Naive thymus-derived CD4-positive, alpha-beta T cell (primary cell): ENCODE measurements at regions not wholly inside any gene's neighbourhood (a gene's known extent, or its start where the extent isn't known, plus 50 kb on each side); places are given as distances from the start of the nearest gene placed in this dataset.

Experiments used
- ATAC-seq: fragments of 150-1000 bp; cut with Tn5 transposase; 2 replicates; pipeline ENCODE4 v1.10.0; 2021; ENCODE audit warnings: mild to moderate bottlenecking, moderate library complexity
- CTCF ChIA-PET: fragments of 350-600 bp; sonication (Branson Sonifier 250); formaldehyde crosslinking; loops from one replicate; lab custom pipeline; 2021; ENCODE audit warnings: antibody characterized with exemption; lab: Charles Lee
- POLR2A ChIA-PET: fragments of 350-600 bp; sonication (Branson Sonifier 250); formaldehyde crosslinking; loops from one replicate; lab custom pipeline; 2021; ENCODE audit warnings: antibody characterized with exemption, inconsistent platforms; lab: Charles Lee
- DNase-seq, 9 donors: peaks; one replicate each; pipeline versions ENCODE4 v3.0.0 to v3.0.0-alpha.2; 2020 to 2022; ENCODE audit warnings: mixed read lengths in 1 of 9
- H3K27ac ChIP-seq: one replicate; pipeline ENCODE4 v1.7.0; 2013; ENCODE audit warnings: mild to moderate bottlenecking, low read depth, low read length, moderate library complexity
- H3K27me3 ChIP-seq, 2 donors: one replicate each; pipeline ENCODE4 v1.7.0; 2013; ENCODE audit warnings: low read length in 2 of 2, mild to moderate bottlenecking in 2 of 2, moderate library complexity in 2 of 2; ENCODE audit not compliant: control insufficient read depth in 2 of 2, insufficient read depth in 2 of 2
- H3K36me3 ChIP-seq, 3 experiments: 1 replicate in 2 of 3; 2 replicates in 1 of 3; pipeline ENCODE4 v1.7.0; 2013; ENCODE audit warnings: low read length in 3 of 3, mild to moderate bottlenecking in 3 of 3, moderate library complexity in 1 of 3; ENCODE audit not compliant: insufficient read depth in 3 of 3, control insufficient read depth in 2 of 3
- H3K4me1 ChIP-seq, 2 donors: one replicate each; pipeline ENCODE4 v1.7.0; 2013; ENCODE audit warnings: low read length in 2 of 2, mild to moderate bottlenecking in 2 of 2, moderate library complexity in 1 of 2; ENCODE audit not compliant: control insufficient read depth in 2 of 2, insufficient read depth in 2 of 2
- H3K4me3 ChIP-seq: 2 replicates; pipeline ENCODE4 v1.7.0; 2013; ENCODE audit warnings: mild to moderate bottlenecking, low read length
- H3K9me3 ChIP-seq, 3 experiments: 1 replicate in 2 of 3; 2 replicates in 1 of 3; pipeline ENCODE4 v1.7.0; 2013; ENCODE audit warnings: low read length in 3 of 3; ENCODE audit not compliant: control insufficient read depth in 2 of 3
- H3K27ac Mint-ChIP-seq, 9 donors: one replicate each; pipeline ENCODE4 v1.8.0; 2020 to 2022; ENCODE audit warnings: mixed read lengths in 9 of 9, mild to moderate bottlenecking in 8 of 9, moderate library complexity in 5 of 9, inconsistent platforms in 2 of 9
- H3K27me3 Mint-ChIP-seq, 5 donors: one replicate each; pipeline ENCODE4 v1.8.0; 2021 to 2022; ENCODE audit warnings: mixed read lengths in 5 of 5, mild to moderate bottlenecking in 1 of 5
- H3K36me3 Mint-ChIP-seq, 5 donors: one replicate each; pipeline ENCODE4 v1.8.0; 2020 to 2022; ENCODE audit warnings: mixed read lengths in 5 of 5, mild to moderate bottlenecking in 3 of 5, inconsistent platforms in 1 of 5
- H3K4me1 Mint-ChIP-seq, 7 donors: one replicate each; pipeline ENCODE4 v1.8.0; 2020 to 2022; ENCODE audit warnings: mixed read lengths in 7 of 7, mild to moderate bottlenecking in 3 of 7, inconsistent platforms in 1 of 7
- H3K4me3 Mint-ChIP-seq, 10 donors: one replicate each; pipeline ENCODE4 v1.8.0; 2020 to 2022; ENCODE audit warnings: mild to moderate bottlenecking in 10 of 10, mixed read lengths in 10 of 10, moderate library complexity in 6 of 10, inconsistent platforms in 2 of 10
- H3K9me3 Mint-ChIP-seq, 11 donors: one replicate each; pipeline ENCODE4 v1.8.0; 2020 to 2022; ENCODE audit warnings: mixed read lengths in 11 of 11, mild to moderate bottlenecking in 4 of 11, inconsistent platforms in 1 of 11, moderate library complexity in 1 of 11
- intact Hi-C, 2 donors: fragments of 100-400 bp; cut with micrococcal nuclease; formaldehyde crosslinking; loops; one replicate each; pipeline ENCODE4 v1.15.1; 2023

DNA sequence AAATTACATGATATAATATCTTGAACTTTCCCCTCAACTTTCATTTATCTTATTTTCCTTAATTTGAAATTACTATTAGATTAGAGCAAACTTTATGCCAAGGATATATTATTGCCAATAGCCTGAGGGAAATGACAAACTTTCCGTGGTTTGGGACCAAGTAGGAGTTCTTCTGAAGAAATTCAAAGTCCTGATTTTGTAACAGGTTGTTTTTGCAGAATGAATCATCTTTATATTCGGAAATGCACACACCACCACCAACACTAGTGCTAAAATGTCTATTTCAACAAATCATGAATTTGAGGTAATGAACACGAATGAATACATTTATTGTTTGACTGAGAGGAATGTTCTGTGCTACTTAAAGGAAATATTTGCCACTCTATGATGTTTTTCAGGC lies 226.7 kb downstream of the GRIA2 start:
- H3K27me3 Mint-ChIP-seq: no peaks in the 10 kb centered on the region
- Histone ChIP-seq H3K4me3 (no peak overlapping the region), H3K27ac (no peak overlapping the region), H3K9me3 (peaks cover 0 to 6% (median 0%) of the 10 kb centered on the region in 3 experiments), H3K4me1 (no peaks in the 10 kb centered on the region), H3K36me3 (no peaks in the 10 kb centered on the region), H3K27me3 (no peaks in the 10 kb centered on the region)
- ATAC-seq (no peak), DNase-seq (no peak)
- H3K36me3 Mint-ChIP-seq: no peaks in the 10 kb centered on the region
- intact Hi-C loops: no loop called here
- CTCF ChIA-PET: no interaction called here
- H3K4me3 Mint-ChIP-seq: no peak overlapping the region
- no peaks in the 10 kb centered on the region for H3K4me1 Mint-ChIP-seq
- H3K27ac Mint-ChIP-seq: no peak overlapping the region
- POLR2A ChIA-PET: no interaction called here
- peaks cover 0 to 6% (median 0%) of the 10 kb centered on the region in 11 donors for H3K9me3 Mint-ChIP-seq

- Histone ChIP-seq H3K9me3 (peaks cover 0 to 6% (median 0%) of the 10 kb centered on the region in 3 experiments), H3K27ac (no peak overlapping the region), H3K36me3 (no peaks in the 10 kb centered on the region), H3K27me3 (no peaks in the 10 kb centered on the region), H3K4me3 (no peak overlapping the region), H3K4me1 (no peaks in the 10 kb centered on the region)
- CTCF ChIA-PET: interaction anchor here (0.6 kb wide), 1 partner anchor 41 kb away, joined by 3 read pairs; no protein-coding TSS in a partner anchor
- Mint-ChIP-seq H3K4me1 (no peaks in the 10 kb centered on the region), H3K36me3 (no peaks in the 10 kb centered on the region), H3K27me3 (no peaks in the 10 kb centered on the region), H3K27ac (no peak overlapping the region), H3K9me3 (peaks cover 0 to 6% (median 0%) of the 10 kb centered on the region in 11 donors), H3K4me3 (no peak overlapping the region)
- POLR2A ChIA-PET: no interaction called here
- ATAC-seq (no peak), DNase-seq (no peak)
- intact Hi-C loops: no loop called here
Observed at GRCh38 chr4:157444014-157444413, 223.5 kb downstream of the GRIA2 start.

GRCh38 chr4:157443537-157443936 lies 223.0 kb downstream of the GRIA2 start:
- H3K4me1 ChIP-seq: no peaks in the 10 kb centered on the region
- peaks cover 0 to 6% (median 0%) of the 10 kb centered on the region in 3 experiments for H3K9me3 ChIP-seq
- ATAC-seq (no peak), DNase-seq (no peak)
- no peak overlapping the region for H3K4me3 ChIP-seq
- no peaks in the 10 kb centered on the region for H3K27me3 ChIP-seq
- Mint-ChIP-seq H3K4me1 (no peaks in the 10 kb centered on the region), H3K27me3 (no peaks in the 10 kb centered on the region), H3K27ac (no peak overlapping the region), H3K4me3 (no peak overlapping the region), H3K36me3 (no peaks in the 10 kb centered on the region), H3K9me3 (peaks cover 0 to 6% (median 0%) of the 10 kb centered on the region in 11 donors)
- POLR2A ChIA-PET: no interaction called here
- intact Hi-C loops: no loop called here
- H3K27ac ChIP-seq: no peak overlapping the region
- no peaks in the 10 kb centered on the region for H3K36me3 ChIP-seq
- CTCF ChIA-PET: interaction anchor here (0.6 kb wide), 1 partner anchor 41 kb away, joined by 3 read pairs; no protein-coding TSS in a partner anchor

- no peaks in the 10 kb centered on the region for H3K9me3 ChIP-seq
- H3K27me3 Mint-ChIP-seq: no peaks in the 10 kb centered on the region
- H3K9me3 Mint-ChIP-seq: peaks cover 0 to 28% (median 5%) of the 10 kb centered on the region in 11 donors
- H3K4me1 Mint-ChIP-seq: no peaks in the 10 kb centered on the region
- CTCF ChIA-PET: no interaction called here
- no peaks in the 10 kb centered on the region for H3K36me3 Mint-ChIP-seq
- H3K27ac ChIP-seq: no peak overlapping the region
- no peaks in the 10 kb centered on the region for H3K36me3 ChIP-seq
- POLR2A ChIA-PET: no interaction called here
- H3K27me3 ChIP-seq: no peaks in the 10 kb centered on the region
- no peaks in the 10 kb centered on the region for H3K4me1 ChIP-seq
- H3K4me3 ChIP-seq: no peak overlapping the region
- H3K4me3 Mint-ChIP-seq: no peak overlapping the region
- DNase-seq (no peak), ATAC-seq (no peak)
- intact Hi-C loops: no loop called here
- H3K27ac Mint-ChIP-seq: no peak overlapping the region
Observed at GRCh38 chr4:157425897-157426296, 205.4 kb downstream of the GRIA2 start.

DNA sequence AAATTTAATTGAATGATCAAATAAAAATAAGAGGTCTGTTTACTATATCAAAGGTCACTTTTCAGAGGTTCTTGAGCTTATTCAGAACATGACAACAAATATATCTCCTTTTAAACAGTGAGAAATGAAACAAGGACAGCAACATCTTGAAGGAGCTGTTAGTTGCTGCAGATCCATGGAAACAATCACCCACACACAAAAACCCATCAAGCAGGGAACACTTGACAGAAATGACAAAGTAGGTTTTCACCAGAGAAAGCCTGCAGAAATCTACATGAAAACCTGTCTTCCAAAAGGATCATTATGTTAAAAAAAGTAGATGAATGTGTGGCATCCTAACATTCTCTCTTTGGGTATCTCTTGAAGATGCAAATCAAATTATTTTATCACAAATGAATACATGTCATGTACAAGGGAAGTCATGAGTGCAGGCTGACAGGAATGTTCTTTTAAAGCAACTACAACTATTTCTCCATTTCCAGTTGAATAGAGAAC lies 203.0 kb downstream of the GRIA2 start:
- intact Hi-C loops: no loop called here
- H3K27ac ChIP-seq: no peak overlapping the region
- H3K9me3 Mint-ChIP-seq: peaks cover 0 to 22% (median 5%) of the 10 kb centered on the region in 11 donors
- no peaks in the 10 kb centered on the region for H3K36me3 Mint-ChIP-seq
- H3K4me3 ChIP-seq: no peak overlapping the region
- no peaks in the 10 kb centered on the region for H3K36me3 ChIP-seq
- no peak for DNase-seq
- H3K4me1 Mint-ChIP-seq: no peaks in the 10 kb centered on the region
- no peak for ATAC-seq
- H3K9me3 ChIP-seq: no peaks in the 10 kb centered on the region
- no peaks in the 10 kb centered on the region for H3K27me3 Mint-ChIP-seq
- no peak overlapping the region for H3K4me3 Mint-ChIP-seq
- H3K4me1 ChIP-seq: no peaks in the 10 kb centered on the region
- ChIA-PET POLR2A (no interaction called here), CTCF (no interaction called here)
- H3K27ac Mint-ChIP-seq: no peak overlapping the region
- no peaks in the 10 kb centered on the region for H3K27me3 ChIP-seq

DNA sequence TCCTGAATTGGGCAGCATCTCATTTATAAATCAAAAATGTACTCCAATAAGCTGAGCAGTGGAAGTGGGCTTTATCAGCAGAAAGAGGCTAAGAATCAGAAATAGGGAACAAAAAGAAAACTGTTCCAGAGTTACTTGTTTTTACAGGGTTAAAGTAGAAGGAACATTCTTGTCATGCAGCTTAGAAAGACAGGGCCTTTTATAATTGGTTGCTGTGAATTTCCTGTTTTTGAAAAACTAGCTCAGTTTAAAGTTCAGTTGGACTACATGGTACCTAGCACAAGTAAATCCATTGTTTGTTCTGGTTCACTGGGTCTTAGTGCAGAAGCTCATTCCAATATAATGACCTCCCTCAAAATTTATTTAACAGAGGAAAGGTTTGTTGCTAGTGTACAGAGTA lies 200.8 kb downstream of the GRIA2 start:
- ChIA-PET CTCF (no interaction called here), POLR2A (no interaction called here)
- no peaks in the 10 kb centered on the region for H3K27me3 Mint-ChIP-seq
- Histone ChIP-seq H3K4me3 (no peak overlapping the region), H3K9me3 (no peaks in the 10 kb centered on the region), H3K4me1 (no peaks in the 10 kb centered on the region), H3K36me3 (no peaks in the 10 kb centered on the region), H3K27me3 (no peaks in the 10 kb centered on the region), H3K27ac (no peak overlapping the region)
- H3K9me3 Mint-ChIP-seq: peaks cover 0 to 22% (median 3%) of the 10 kb centered on the region in 11 donors
- no peak for ATAC-seq
- intact Hi-C loops: no loop called here
- H3K4me1 Mint-ChIP-seq: no peaks in the 10 kb centered on the region
- no peaks in the 10 kb centered on the region for H3K36me3 Mint-ChIP-seq
- DNase-seq: no peak
- H3K4me3 Mint-ChIP-seq: no peak overlapping the region
- H3K27ac Mint-ChIP-seq: no peak overlapping the region
